Natural killer cell (primary cell): ENCODE measurements at regions not wholly inside any gene's neighbourhood (a gene's known extent, or its start where the extent isn't known, plus 50 kb on each side); places are given as distances from the start of the nearest gene placed in this dataset.
A peak's percentile ranks its signal among the peaks of the same experiment; 100 is the strongest.
"Not testable (repeated sequence)": the region's sequence is repeated elsewhere in the genome, so short reads cannot be mapped to it uniquely, and the experiment has no call there.

Experiments used
- ATAC-seq, 3 donors: fragments of 150-1000 bp in 2 of 3; fragments of 200-7000 bp in 1 of 3; cut with Tn5 transposase; 1 replicate in 1 of 3; 2 replicates in 2 of 3; pipeline ENCODE4 v1.10.0; 2021; ENCODE audit warnings: mild to moderate bottlenecking in 2 of 3, moderate library complexity in 2 of 3
- DNase-seq, 2 donors: peaks; one replicate each; pipeline versions ENCODE4 v3.0.0 to v3.0.0-alpha.2; 2013 to 2021; ENCODE audit warnings: mixed read lengths in 1 of 2
- H3K27ac ChIP-seq: one replicate; pipeline ENCODE4 v1.5.1; 2013; ENCODE audit warnings: mild to moderate bottlenecking, low read length
- H3K27me3 ChIP-seq: one replicate; pipeline ENCODE4 v1.6.1; 2013; ENCODE audit warnings: low read length; ENCODE audit not compliant: control insufficient read depth, insufficient read depth
- H3K36me3 ChIP-seq: one replicate; pipeline ENCODE4 v1.6.1; 2013; ENCODE audit warnings: low read length; ENCODE audit not compliant: control insufficient read depth, insufficient read depth
- H3K4me1 ChIP-seq: one replicate; pipeline ENCODE4 v1.6.1; 2013; ENCODE audit warnings: low read length; ENCODE audit not compliant: control insufficient read depth, insufficient read depth
- H3K4me3 ChIP-seq: one replicate; pipeline ENCODE4 v1.5.1; 2013; ENCODE audit warnings: low read length
- H3K9me3 ChIP-seq: one replicate; pipeline ENCODE4 v1.6.1; 2013; ENCODE audit warnings: low read length; ENCODE audit not compliant: control insufficient read depth, insufficient read depth
- H3K27ac Mint-ChIP-seq, 2 donors: one replicate each; pipeline ENCODE4 v1.8.0; 2022; ENCODE audit warnings: mild to moderate bottlenecking in 2 of 2, mixed read lengths in 2 of 2, moderate library complexity in 1 of 2
- H3K27me3 Mint-ChIP-seq, 2 donors: one replicate each; pipeline ENCODE4 v1.8.0; 2022; ENCODE audit warnings: low read depth in 2 of 2, mixed read lengths in 2 of 2
- H3K36me3 Mint-ChIP-seq: one replicate; pipeline ENCODE4 v1.8.0; 2022; ENCODE audit warnings: mixed read lengths
- H3K4me1 Mint-ChIP-seq, 2 donors: one replicate each; pipeline ENCODE4 v1.8.0; 2022; ENCODE audit warnings: mixed read lengths in 2 of 2
- H3K4me3 Mint-ChIP-seq: one replicate; pipeline ENCODE4 v1.8.0; 2022; ENCODE audit warnings: mild to moderate bottlenecking, moderate library complexity, mixed read lengths
- H3K9me3 Mint-ChIP-seq, 2 donors: one replicate each; pipeline ENCODE4 v1.8.0; 2022; ENCODE audit warnings: mixed read lengths in 2 of 2
- WGBS: methylation state at CpG from one replicate; pipeline ENCODE4 v1.1.7; 2013; ENCODE audit warnings: missing lambda C conversion rate; ENCODE audit not compliant: insufficient coverage; 5-methylcytosine and 5-hydroxymethylcytosine counted together
- intact Hi-C: fragments of 100-400 bp; cut with micrococcal nuclease; formaldehyde crosslinking; loops from one replicate; pipeline ENCODE4 v1.14.2; 2022
- TF ChIP-seq, protein P1 (sequence below): fragments of 200-600 bp; IDR thresholded peaks from one replicate; pipeline ENCODE4 v1.8.0; 2022; ENCODE audit warnings: antibody characterized with exemption

DNA sequence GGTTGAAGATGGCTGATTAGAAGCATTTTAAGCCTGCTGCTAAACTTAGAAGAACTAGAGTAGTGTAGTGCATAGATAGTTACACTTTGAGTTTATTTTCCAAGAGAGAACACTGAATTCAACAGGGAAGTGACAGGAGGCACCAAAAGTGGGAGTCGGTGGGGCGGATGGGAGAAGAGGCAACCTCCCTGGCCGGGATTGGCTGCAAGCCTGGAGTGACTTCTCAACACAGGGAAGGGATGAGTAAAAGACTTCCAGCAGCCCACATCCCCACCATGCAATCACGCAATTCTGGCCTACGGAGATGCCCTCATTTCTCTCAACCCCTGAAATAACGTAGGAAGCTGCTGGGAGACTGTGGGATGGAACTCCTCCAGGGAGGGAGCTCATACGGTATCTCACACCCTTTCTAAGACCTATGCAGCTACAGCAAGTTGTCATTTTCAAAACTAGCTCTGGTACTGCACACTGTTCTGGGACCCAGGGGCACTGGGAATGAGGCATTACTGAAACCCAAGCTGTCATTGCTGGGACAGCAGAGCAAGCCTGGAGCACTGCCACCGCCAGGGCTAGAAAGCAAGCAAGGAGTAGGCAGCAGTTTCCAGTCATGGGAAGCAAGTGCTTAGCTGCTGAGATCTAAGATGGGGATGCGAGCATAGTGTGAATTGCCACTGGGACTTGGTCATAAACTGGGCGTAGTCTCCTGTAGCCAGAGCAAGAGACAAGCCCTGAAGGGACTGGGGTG, 331.6 kb upstream of the PTGER4 start:
- over 99% methylated on average over 10 of the region's 10 CpGs for WGBS
- no peaks in the 10 kb centered on the region for H3K27me3 ChIP-seq
- H3K27ac ChIP-seq, result no peak overlapping the region
- H3K4me3 ChIP-seq, result no peak overlapping the region
- TF ChIP-seq, protein P1, sequence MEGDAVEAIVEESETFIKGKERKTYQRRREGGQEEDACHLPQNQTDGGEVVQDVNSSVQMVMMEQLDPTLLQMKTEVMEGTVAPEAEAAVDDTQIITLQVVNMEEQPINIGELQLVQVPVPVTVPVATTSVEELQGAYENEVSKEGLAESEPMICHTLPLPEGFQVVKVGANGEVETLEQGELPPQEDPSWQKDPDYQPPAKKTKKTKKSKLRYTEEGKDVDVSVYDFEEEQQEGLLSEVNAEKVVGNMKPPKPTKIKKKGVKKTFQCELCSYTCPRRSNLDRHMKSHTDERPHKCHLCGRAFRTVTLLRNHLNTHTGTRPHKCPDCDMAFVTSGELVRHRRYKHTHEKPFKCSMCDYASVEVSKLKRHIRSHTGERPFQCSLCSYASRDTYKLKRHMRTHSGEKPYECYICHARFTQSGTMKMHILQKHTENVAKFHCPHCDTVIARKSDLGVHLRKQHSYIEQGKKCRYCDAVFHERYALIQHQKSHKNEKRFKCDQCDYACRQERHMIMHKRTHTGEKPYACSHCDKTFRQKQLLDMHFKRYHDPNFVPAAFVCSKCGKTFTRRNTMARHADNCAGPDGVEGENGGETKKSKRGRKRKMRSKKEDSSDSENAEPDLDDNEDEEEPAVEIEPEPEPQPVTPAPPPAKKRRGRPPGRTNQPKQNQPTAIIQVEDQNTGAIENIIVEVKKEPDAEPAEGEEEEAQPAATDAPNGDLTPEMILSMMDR, result no peak
- Mint-ChIP-seq H3K9me3 (peaks cover 6 to 18% of the 10 kb centered on the region in 2 donors), H3K36me3 (peaks cover 21% of the 10 kb centered on the region), H3K4me3 (no peak overlapping the region), H3K4me1 (no peaks in the 10 kb centered on the region), H3K27me3 (no peaks in the 10 kb centered on the region), H3K27ac (no peak overlapping the region)
- DNase-seq (no peak), ATAC-seq (no peak)
- no peaks in the 10 kb centered on the region for H3K36me3 ChIP-seq
- peaks cover 5% of the 10 kb centered on the region for H3K9me3 ChIP-seq
- intact Hi-C loops, result no loop called here
- no peaks in the 10 kb centered on the region for H3K4me1 ChIP-seq

DNA sequence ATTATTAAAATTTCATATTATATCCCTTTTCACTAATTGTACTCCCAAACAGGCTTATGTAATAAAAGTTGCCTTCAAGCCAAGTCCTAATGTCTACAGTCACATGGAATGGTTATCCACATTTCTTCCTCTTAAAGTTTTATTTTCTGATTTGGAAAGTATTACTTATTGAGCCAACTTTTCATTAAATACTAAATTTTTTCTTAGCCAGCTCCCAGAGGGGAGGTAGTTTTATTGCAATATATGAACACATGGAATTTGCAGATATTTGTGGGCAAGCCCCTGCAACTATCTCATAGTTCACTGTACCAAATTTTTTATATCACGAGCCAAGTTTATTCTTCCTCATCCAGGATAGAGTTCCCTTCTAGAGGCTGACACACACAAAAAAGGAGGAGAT, 332.8 kb upstream of the PTGER4 start:
- no peak overlapping the region for H3K27ac Mint-ChIP-seq
- H3K36me3 Mint-ChIP-seq, result peaks cover 21% of the 10 kb centered on the region
- no peaks in the 10 kb centered on the region for H3K27me3 ChIP-seq
- H3K4me1 ChIP-seq, result no peaks in the 10 kb centered on the region
- H3K9me3 ChIP-seq, result peaks cover 5% of the 10 kb centered on the region
- H3K9me3 Mint-ChIP-seq, result peaks cover 6 to 18% of the 10 kb centered on the region in 2 donors
- H3K4me3 Mint-ChIP-seq, result no peak overlapping the region
- no CpG with 5 or more reads among the region's 1 CpG for WGBS
- no peak overlapping the region for H3K4me3 ChIP-seq
- H3K27me3 Mint-ChIP-seq, result no peaks in the 10 kb centered on the region
- TF ChIP-seq, protein P1, result no peak
- DNase-seq (no peak), ATAC-seq (no peak)
- H3K4me1 Mint-ChIP-seq, result no peaks in the 10 kb centered on the region
- intact Hi-C loops, result no loop called here
- no peaks in the 10 kb centered on the region for H3K36me3 ChIP-seq
- no peak overlapping the region for H3K27ac ChIP-seq

DNA sequence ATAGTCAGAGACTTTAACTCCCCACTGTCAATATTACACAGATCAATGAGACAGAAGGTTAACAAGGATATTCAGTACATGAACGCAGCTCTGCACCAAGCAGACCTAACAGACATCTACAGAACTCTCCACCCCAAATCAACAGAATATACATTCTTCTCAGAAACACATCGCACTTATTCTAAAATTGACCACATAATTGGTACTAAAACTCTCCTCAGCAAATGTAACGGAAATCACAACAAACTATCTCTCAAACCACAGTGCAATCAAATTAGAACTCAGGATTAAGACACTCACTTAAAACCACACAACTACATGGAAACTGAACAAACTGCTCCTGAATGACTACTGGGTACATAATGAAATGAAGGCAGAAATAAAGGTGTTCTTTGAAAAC, 341.3 kb upstream of the PTGER4 start:
- not testable (repeated sequence) for H3K9me3 ChIP-seq, H3K27me3 ChIP-seq, H3K9me3 Mint-ChIP-seq, H3K36me3 ChIP-seq, H3K27me3 Mint-ChIP-seq, H3K4me3 ChIP-seq
- intact Hi-C loops, result loop anchor here (1.0 to 5.0 kb wide), 4 partner anchors 23 to 349 kb away; no protein-coding TSS in a partner anchor
- peak overlapping the region; percentile 75 to 77 for H3K27ac Mint-ChIP-seq
- Histone ChIP-seq H3K27ac (peak overlapping the region; percentile 25), H3K4me1 (peaks cover 15% of the 10 kb centered on the region)
- DNase-seq (peak in 1 of 2 donors; percentile 23), ATAC-seq (peak in 2 of 3 donors; percentile 36 to 72)
- H3K4me1 Mint-ChIP-seq, result peaks cover 51 to 66% of the 10 kb centered on the region in 2 donors
- 58% methylated on average over 3 of the region's 3 CpGs for WGBS
- peaks cover 13% of the 10 kb centered on the region for H3K36me3 Mint-ChIP-seq
- peak overlapping the region; percentile 73 for H3K4me3 Mint-ChIP-seq

DNA sequence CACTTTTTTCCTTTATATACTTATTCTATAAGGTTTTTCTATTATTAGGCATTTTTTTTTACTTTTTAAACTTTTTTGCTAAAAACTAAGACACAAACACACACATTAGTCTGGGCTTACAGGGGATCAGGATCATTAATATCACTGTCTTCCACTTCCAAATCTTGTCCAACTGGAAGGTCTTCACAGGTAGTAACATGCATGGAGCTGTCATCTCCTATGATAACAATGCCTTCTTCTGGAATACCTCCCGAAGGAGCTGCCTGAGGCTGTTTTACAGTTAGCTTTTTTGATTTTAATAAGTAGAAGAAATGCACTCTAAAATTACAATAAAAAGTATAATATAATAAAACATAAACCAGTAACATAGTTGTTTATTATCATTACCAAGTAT, 345.5 kb upstream of the PTGER4 start:
- Mint-ChIP-seq H3K4me3 (no peak overlapping the region), H3K27me3 (no peaks in the 10 kb centered on the region), H3K27ac (no peak overlapping the region), H3K36me3 (no peaks in the 10 kb centered on the region), H3K4me1 (peaks cover 49% of the 10 kb centered on the region in 2 donors), H3K9me3 (no peaks in the 10 kb centered on the region)
- intact Hi-C loops, result no loop called here
- Histone ChIP-seq H3K4me3 (no peak overlapping the region), H3K27me3 (no peaks in the 10 kb centered on the region), H3K4me1 (peaks cover 17% of the 10 kb centered on the region), H3K36me3 (no peaks in the 10 kb centered on the region), H3K27ac (no peak overlapping the region), H3K9me3 (no peaks in the 10 kb centered on the region)
- DNase-seq (no peak), ATAC-seq (no peak)
- WGBS, result no CpG with 5 or more reads among the region's 1 CpG
- TF ChIP-seq, protein P1, result no peak
